IPS DF 6.9 (cell line): ENCODE measurements at regions not wholly inside any gene's neighbourhood (a gene's known extent, or its start where the extent isn't known, plus 50 kb on each side); places are given as distances from the start of the nearest gene placed in this dataset.
"Not testable (repeated sequence)": the region's sequence is repeated elsewhere in the genome, so short reads cannot be mapped to it uniquely, and the experiment has no call there.

ENCODE experiments used
- DNase-seq: peaks from one replicate; pipeline ENCODE4 v3.0.0-alpha.2; 2013; ENCODE audit warnings: low read depth, low spot score
- H3K27ac ChIP-seq: one replicate; pipeline ENCODE4 v1.5.1; 2013; ENCODE audit warnings: low read length, control low read depth
- H3K27me3 ChIP-seq: 2 replicates; pipeline ENCODE4 v1.6.1; 2013; ENCODE audit warnings: mild to moderate bottlenecking, low read length; ENCODE audit not compliant: control insufficient read depth, insufficient read depth
- H3K36me3 ChIP-seq: 2 replicates; pipeline ENCODE4 v1.6.1; 2013; ENCODE audit warnings: low read length; ENCODE audit not compliant: control insufficient read depth, insufficient read depth
- H3K4me1 ChIP-seq: 2 replicates; pipeline ENCODE4 v1.6.1; 2013; ENCODE audit warnings: low read length; ENCODE audit not compliant: control insufficient read depth, insufficient read depth
- H3K4me3 ChIP-seq: 2 replicates; pipeline ENCODE4 v1.5.1; 2013; ENCODE audit warnings: mild to moderate bottlenecking, low read length
- H3K9me3 ChIP-seq: 2 replicates; pipeline ENCODE4 v1.6.1; 2013; ENCODE audit warnings: low read length, inconsistent platforms; ENCODE audit not compliant: control insufficient read depth, insufficient read depth
- WGBS: extraction: QIAGEN DNeasy Blood & Tissue Kit; methylation state at CpG from one replicate; pipeline ENCODE4 v1.1.7; 2013; ENCODE audit warnings: mixed read lengths, missing lambda C conversion rate; ENCODE audit not compliant: insufficient read length, insufficient coverage; 5-methylcytosine and 5-hydroxymethylcytosine counted together

GRCh38 chr1:191709215-191709614 lies 449.0 kb upstream of the RGS18 start:
- no peak for DNase-seq
- WGBS, result no CpG with 5 or more reads among the region's 2 CpGs
- H3K27me3 ChIP-seq, result no peaks in the 10 kb centered on the region
- no peaks in the 10 kb centered on the region for H3K4me1 ChIP-seq
- no peak overlapping the region for H3K4me3 ChIP-seq
- no peak overlapping the region for H3K27ac ChIP-seq
- no peaks in the 10 kb centered on the region for H3K9me3 ChIP-seq
- H3K36me3 ChIP-seq, result no peaks in the 10 kb centered on the region

- no peak overlapping the region for H3K27ac ChIP-seq
- no peak overlapping the region for H3K4me3 ChIP-seq
- no peaks in the 10 kb centered on the region for H3K27me3 ChIP-seq
- no peaks in the 10 kb centered on the region for H3K36me3 ChIP-seq
- no peak for DNase-seq
- WGBS, result no CpG with 5 or more reads among the region's 6 CpGs
- H3K9me3 ChIP-seq, result no peaks in the 10 kb centered on the region
- H3K4me1 ChIP-seq, result no peaks in the 10 kb centered on the region
Measured at GRCh38 chr1:191711961-191712360, 446.3 kb upstream of the RGS18 start.

- WGBS, result no CpG with 5 or more reads among the region's 2 CpGs
- H3K4me3 ChIP-seq, result no peak overlapping the region
- H3K27ac ChIP-seq, result no peak overlapping the region
- no peak for DNase-seq
- no peaks in the 10 kb centered on the region for H3K9me3 ChIP-seq
- H3K4me1 ChIP-seq, result no peaks in the 10 kb centered on the region
- no peaks in the 10 kb centered on the region for H3K27me3 ChIP-seq
- H3K36me3 ChIP-seq, result no peaks in the 10 kb centered on the region
Measured at GRCh38 chr1:191714845-191715244, 443.4 kb upstream of the RGS18 start.

GRCh38 chr1:191729742-191730141 lies 428.5 kb upstream of the RGS18 start:
- H3K27ac ChIP-seq, result no peak overlapping the region
- H3K4me3 ChIP-seq, result no peak overlapping the region
- no peaks in the 10 kb centered on the region for H3K36me3 ChIP-seq
- no CpG with 5 or more reads among the region's 3 CpGs for WGBS
- no peaks in the 10 kb centered on the region for H3K4me1 ChIP-seq
- no peaks in the 10 kb centered on the region for H3K27me3 ChIP-seq
- no peaks in the 10 kb centered on the region for H3K9me3 ChIP-seq
- no peak for DNase-seq

- not testable (repeated sequence) for H3K4me1 ChIP-seq, H3K4me3 ChIP-seq, H3K36me3 ChIP-seq, H3K27me3 ChIP-seq, H3K27ac ChIP-seq, DNase-seq, H3K9me3 ChIP-seq
- no CpG with 5 or more reads among the region's 49 CpGs for WGBS
Measured at GRCh38 chr1:191731608-191732302, 426.5 kb upstream of the RGS18 start.

GRCh38 chr1:191734321-191734720 lies 423.9 kb upstream of the RGS18 start:
- DNase-seq, result no peak
- no peak overlapping the region for H3K4me3 ChIP-seq
- H3K36me3 ChIP-seq, result no peaks in the 10 kb centered on the region
- no peaks in the 10 kb centered on the region for H3K9me3 ChIP-seq
- no peaks in the 10 kb centered on the region for H3K27me3 ChIP-seq
- no peak overlapping the region for H3K27ac ChIP-seq
- H3K4me1 ChIP-seq, result no peaks in the 10 kb centered on the region

- WGBS, result no CpG with 5 or more reads among the region's 2 CpGs
- no peaks in the 10 kb centered on the region for H3K27me3 ChIP-seq
- no peak overlapping the region for H3K27ac ChIP-seq
- H3K9me3 ChIP-seq, result no peaks in the 10 kb centered on the region
- no peaks in the 10 kb centered on the region for H3K4me1 ChIP-seq
- no peak for DNase-seq
- no peaks in the 10 kb centered on the region for H3K36me3 ChIP-seq
- H3K4me3 ChIP-seq, result no peak overlapping the region
Measured at GRCh38 chr1:191739544-191739943, 418.7 kb upstream of the RGS18 start.

- Histone ChIP-seq H3K36me3 (no peaks in the 10 kb centered on the region), H3K4me3 (no peak overlapping the region), H3K27ac (no peak overlapping the region), H3K27me3 (no peaks in the 10 kb centered on the region), H3K4me1 (no peaks in the 10 kb centered on the region), H3K9me3 (no peaks in the 10 kb centered on the region)
- WGBS, result no CpG with 5 or more reads among the region's 4 CpGs
- no peak for DNase-seq
Measured at GRCh38 chr1:191752342-191752741, 405.9 kb upstream of the RGS18 start.

- H3K9me3 ChIP-seq, result no peaks in the 10 kb centered on the region
- no peaks in the 10 kb centered on the region for H3K36me3 ChIP-seq
- no peak overlapping the region for H3K4me3 ChIP-seq
- no peaks in the 10 kb centered on the region for H3K4me1 ChIP-seq
- no peak for DNase-seq
- WGBS, result no CpG with 5 or more reads among the region's 2 CpGs
- H3K27me3 ChIP-seq, result no peaks in the 10 kb centered on the region
- H3K27ac ChIP-seq, result no peak overlapping the region
Measured at GRCh38 chr1:191760016-191760415, 398.2 kb upstream of the RGS18 start.

GRCh38 chr1:191788551-191788950 lies 369.7 kb upstream of the RGS18 start:
- no CpG with 5 or more reads among the region's 1 CpG for WGBS
- Histone ChIP-seq H3K9me3 (no peaks in the 10 kb centered on the region), H3K27me3 (no peaks in the 10 kb centered on the region), H3K4me1 (no peaks in the 10 kb centered on the region), H3K4me3 (no peak overlapping the region), H3K27ac (no peak overlapping the region), H3K36me3 (no peaks in the 10 kb centered on the region)
- no peak for DNase-seq

- no peaks in the 10 kb centered on the region for H3K9me3 ChIP-seq
- H3K36me3 ChIP-seq, result no peaks in the 10 kb centered on the region
- no peak for DNase-seq
- no CpG with 5 or more reads among the region's 1 CpG for WGBS
- no peak overlapping the region for H3K27ac ChIP-seq
- H3K4me3 ChIP-seq, result no peak overlapping the region
- no peaks in the 10 kb centered on the region for H3K27me3 ChIP-seq
- H3K4me1 ChIP-seq, result no peaks in the 10 kb centered on the region
Measured at GRCh38 chr1:191798178-191798577, 360.1 kb upstream of the RGS18 start.
